ENCODE measurements at regions not wholly inside any gene's neighbourhood (a gene's known extent, or its start where the extent isn't known, plus 50 kb on each side); places are given as distances from the start of the nearest gene placed in this dataset.

- Histone ChIP-seq H3K79me2 (ENCODE audit: control insufficient read depth, insufficient read depth, low read length) (no peaks in the 10 kb centered on the region), H3K27ac (ENCODE audit: low read length in 2 of 2) (no peak overlapping the region), H3K4me1 (ENCODE audit: control insufficient read depth in 2 of 2, insufficient read depth in 2 of 2, low read length in 2 of 2) (no peaks in the 10 kb centered on the region), H3K9me3 (ENCODE audit: control extremely low read depth in 1 of 3, control insufficient read depth in 2 of 3, insufficient read depth in 1 of 3, low read length in 2 of 3) (no peaks in the 10 kb centered on the region), H2AFZ (ENCODE audit: insufficient read depth, low read depth, low read length, poor library complexity, severe bottlenecking) (no peak overlapping the region), H3K36me3 (replicated peaks in 1 of 2; ENCODE audit: control extremely low read depth in 1 of 2, control insufficient read depth in 1 of 2, extremely low read depth in 1 of 2, insufficient read depth in 2 of 2, low read length in 1 of 2) (no peaks in the 10 kb centered on the region), H3K27me3 (replicated peaks in 1 of 4; ENCODE audit: control extremely low read depth in 1 of 4, control insufficient read depth in 3 of 4, insufficient read depth in 4 of 4, low read length in 3 of 4) (no peaks in the 10 kb centered on the region), H3K4me3 (ENCODE audit: control extremely low read depth in 1 of 5, extremely low read depth in 1 of 5, insufficient read depth in 1 of 5, low read depth in 2 of 5, low read length in 4 of 5) (no peak overlapping the region), H3K4me2 (replicated peaks; ENCODE audit: low read depth, low read length, poor library complexity, severe bottlenecking) (no peak overlapping the region), H4K20me1 (ENCODE audit: control insufficient read depth, insufficient read depth, low read length, poor library complexity, severe bottlenecking) (no peaks in the 10 kb centered on the region), H3K9ac (ENCODE audit: low read length) (no peak overlapping the region)
- Mint-ChIP-seq H3K4me1 (no peaks in the 10 kb centered on the region), H3K9me3 (ENCODE audit: insufficient read depth) (no peaks in the 10 kb centered on the region), H3K27me3 (no peaks in the 10 kb centered on the region), H3K4me3 (no peak overlapping the region), H3K27ac (no peak overlapping the region)
- no peak for ATAC-seq (ENCODE audit: low read depth)
- 83% methylated on average over 2 of the region's 2 CpGs for WGBS (ENCODE audit: insufficient coverage)
- intact Hi-C loops (cut with micrococcal nuclease): no loop called here
- no peak for DNase-seq
- ChIA-PET POLR2A (no interaction called here), CTCF (no interaction called here)
- TF ChIP-seq EZH2 (IDR thresholded peaks at IDR 0.05; ENCODE audit: borderline replicate concordance, insufficient read depth, low read depth, low read length, poor library complexity, severe bottlenecking) (no peak), CTCF (IDR thresholded peaks at IDR 0.05) (no peak)
These were observed 169.4 kb upstream of the FANCL start for GRCh38 chr2:58410549-58410948.

GRCh38 chr2:58407487-58407886 lies 166.4 kb upstream of the FANCL start:
- H3K4me2 ChIP-seq (replicated peaks; ENCODE audit: low read depth, low read length, poor library complexity, severe bottlenecking): no peak overlapping the region
- no peak overlapping the region for H3K4me3 Mint-ChIP-seq

More at GRCh38 chr2:58407487-58407886, 166.4 kb upstream of the FANCL start:
- no peak for DNase-seq
- Mint-ChIP-seq H3K9me3 (ENCODE audit: insufficient read depth) (no peaks in the 10 kb centered on the region), H3K4me1 (no peaks in the 10 kb centered on the region), H3K27ac (no peak overlapping the region), H3K27me3 (no peaks in the 10 kb centered on the region)
- H3K79me2 ChIP-seq (ENCODE audit: control insufficient read depth, insufficient read depth, low read length): no peaks in the 10 kb centered on the region
- no peak for ATAC-seq (ENCODE audit: low read depth)
- no peaks in the 10 kb centered on the region for H3K4me1 ChIP-seq (ENCODE audit: control insufficient read depth in 2 of 2, insufficient read depth in 2 of 2, low read length in 2 of 2)
- ChIA-PET CTCF (no interaction called here), POLR2A (no interaction called here)
- no peak overlapping the region for H3K27ac ChIP-seq (ENCODE audit: low read length in 2 of 2)
- H3K36me3 ChIP-seq (replicated peaks in 1 of 2; ENCODE audit: control extremely low read depth in 1 of 2, control insufficient read depth in 1 of 2, extremely low read depth in 1 of 2, insufficient read depth in 2 of 2, low read length in 1 of 2): no peaks in the 10 kb centered on the region
- H3K9me3 ChIP-seq (ENCODE audit: control extremely low read depth in 1 of 3, control insufficient read depth in 2 of 3, insufficient read depth in 1 of 3, low read length in 2 of 3): no peaks in the 10 kb centered on the region
- TF ChIP-seq EZH2 (IDR thresholded peaks at IDR 0.05; ENCODE audit: borderline replicate concordance, insufficient read depth, low read depth, low read length, poor library complexity, severe bottlenecking) (no peak), CTCF (IDR thresholded peaks at IDR 0.05) (no peak)
- H3K9ac ChIP-seq (ENCODE audit: low read length): no peak overlapping the region
- intact Hi-C loops (cut with micrococcal nuclease): no loop called here
- H4K20me1 ChIP-seq (ENCODE audit: control insufficient read depth, insufficient read depth, low read length, poor library complexity, severe bottlenecking): no peaks in the 10 kb centered on the region
- WGBS (ENCODE audit: insufficient coverage): 82% methylated on average over 2 of the region's 4 CpGs
- no peak overlapping the region for H3K4me3 ChIP-seq (ENCODE audit: control extremely low read depth in 1 of 5, extremely low read depth in 1 of 5, insufficient read depth in 1 of 5, low read depth in 2 of 5, low read length in 4 of 5)
- H3K27me3 ChIP-seq (replicated peaks in 1 of 4; ENCODE audit: control extremely low read depth in 1 of 4, control insufficient read depth in 3 of 4, insufficient read depth in 4 of 4, low read length in 3 of 4): no peaks in the 10 kb centered on the region
- no peak overlapping the region for H2AFZ ChIP-seq (ENCODE audit: insufficient read depth, low read depth, low read length, poor library complexity, severe bottlenecking)
